SK-N-SH treated with all-trans-retinoic acid at 6 μM for 48 hours (cell line): ENCODE measurements at regions not wholly inside any gene's neighbourhood (a gene's known extent, or its start where the extent isn't known, plus 50 kb on each side); places are given as distances from the start of the nearest gene placed in this dataset.

Source experiments
- ATAC-seq: fragments of 200-7000 bp; cut with Tn5 transposase; 3 replicates; pipeline ENCODE4 v1.9.1; 2020; ENCODE audit warnings: mild to moderate bottlenecking, moderate library complexity
- ARNTL ChIP-seq: fragments of 450-650 bp; formaldehyde crosslinking; IDR thresholded peaks from 2 replicates; pipeline ENCODE4 v1.5.0; 2020; ENCODE audit warnings: low read depth, mild to moderate bottlenecking, moderate library complexity, borderline replicate concordance
- BACH2 ChIP-seq: fragments of 250-450 bp; sonication (Bioruptor Pico); IDR thresholded peaks from 2 replicates; pipeline ENCODE4 v1.9.0; 2021; ENCODE audit warnings: mild to moderate bottlenecking, borderline replicate concordance
- CSDC2 ChIP-seq: fragments of 250-450 bp; sonication (Bioruptor Pico); IDR thresholded peaks from 2 replicates; pipeline ENCODE4 v1.5.0; 2020; ENCODE audit warnings: mild to moderate bottlenecking, moderate library complexity
- ESRRG ChIP-seq: fragments of 250-450 bp; sonication (Bioruptor Pico); IDR thresholded peaks from 2 replicates; pipeline ENCODE4 v1.6.1; 2021; ENCODE audit warnings: mild to moderate bottlenecking
- GLIS3 ChIP-seq: fragments of 250-450 bp; sonication (Bioruptor Pico); IDR thresholded peaks from 2 replicates; pipeline ENCODE4 v1.5.0; 2020; ENCODE audit warnings: mild to moderate bottlenecking, moderate library complexity
- ISL1 ChIP-seq: fragments of 250-450 bp; sonication (Bioruptor Pico); IDR thresholded peaks from 2 replicates; pipeline ENCODE4 v2.1.2; 2022; ENCODE audit warnings: mild to moderate bottlenecking, moderate library complexity
- OSR1 ChIP-seq: fragments of 250-450 bp; sonication (Bioruptor Pico); IDR thresholded peaks from 2 replicates; pipeline ENCODE4 v1.8.0; 2022; ENCODE audit warnings: moderate library complexity, mild to moderate bottlenecking, inconsistent platforms
- RARB ChIP-seq: fragments of 250-450 bp; sonication (Bioruptor Pico); IDR thresholded peaks from 2 replicates; pipeline ENCODE4 v1.8.0; 2021; ENCODE audit warnings: mild to moderate bottlenecking, moderate library complexity
- SNAI2 ChIP-seq: fragments of 250-450 bp; sonication (Bioruptor Pico); IDR thresholded peaks from 2 replicates; pipeline ENCODE4 v1.5.0; 2020; ENCODE audit warnings: mild to moderate bottlenecking, moderate library complexity
- TCF4 ChIP-seq: fragments of 250-450 bp; sonication (Bioruptor Pico); IDR thresholded peaks from 2 replicates; pipeline ENCODE4 v1.8.0; 2021; ENCODE audit warnings: mild to moderate bottlenecking, moderate library complexity, borderline replicate concordance
- TOX ChIP-seq: fragments of 250-450 bp; sonication (Bioruptor Pico); IDR thresholded peaks from 2 replicates; pipeline ENCODE4 v1.8.0; 2021; ENCODE audit warnings: mild to moderate bottlenecking, moderate library complexity, borderline replicate concordance
- ZC3H10 ChIP-seq: fragments of 250-450 bp; sonication (Bioruptor Pico); IDR thresholded peaks from 2 replicates; pipeline ENCODE4 v1.5.1; 2021; ENCODE audit warnings: mild to moderate bottlenecking, moderate library complexity
- ZFP3 ChIP-seq: fragments of 250-450 bp; sonication (Bioruptor Pico); IDR thresholded peaks from 2 replicates; pipeline ENCODE4 v1.5.0; 2020; ENCODE audit warnings: mild to moderate bottlenecking, moderate library complexity
- ZFP30 ChIP-seq: fragments of 450-650 bp; formaldehyde crosslinking; IDR thresholded peaks from 2 replicates; pipeline ENCODE4 v1.5.0; 2022; ENCODE audit warnings: mild to moderate bottlenecking, moderate library complexity
- ZNF565 ChIP-seq: fragments of 450-650 bp; formaldehyde crosslinking; conservative IDR thresholded peaks from 2 replicates; pipeline ENCODE4 v1.5.0; 2020; ENCODE audit warnings: low read depth, mild to moderate bottlenecking, moderate library complexity
- ZNF70 ChIP-seq: fragments of 450-650 bp; formaldehyde crosslinking; IDR thresholded peaks from 2 replicates; pipeline ENCODE4 v1.5.0; 2020; ENCODE audit warnings: mild to moderate bottlenecking, moderate library complexity
- TF ChIP-seq, protein P1 (sequence below): fragments of 250-450 bp; sonication (Bioruptor Pico); IDR thresholded peaks from 2 replicates; pipeline ENCODE4 v1.5.0; 2020; ENCODE audit warnings: mild to moderate bottlenecking, moderate library complexity
- TF ChIP-seq, protein P2 (sequence below): fragments of 250-450 bp; sonication (Bioruptor Pico); IDR thresholded peaks from 2 replicates; pipeline ENCODE4 v1.8.0; 2020; ENCODE audit warnings: mild to moderate bottlenecking, moderate library complexity, borderline replicate concordance
- TF ChIP-seq, protein P3 (sequence below): fragments of 250-450 bp; sonication (Bioruptor Pico); IDR thresholded peaks from 2 replicates; pipeline ENCODE4 v1.5.1; 2020; ENCODE audit warnings: low read depth, mild to moderate bottlenecking, moderate library complexity
- TF ChIP-seq, protein P4 (sequence below): fragments of 250-450 bp; sonication (Bioruptor Pico); IDR thresholded peaks from 2 replicates; pipeline ENCODE4 v1.5.1; 2021; ENCODE audit warnings: mild to moderate bottlenecking, moderate library complexity

GRCh38 chr2:215770668-215771067, 242.7 kb downstream of the MREG start:
- TF ChIP-seq ZFP30 (CRISPR knock-in tag) (no peak), CSDC2 (CRISPR knock-in tag) (no peak), TCF4 (CRISPR knock-in tag) (no peak), GLIS3 (CRISPR knock-in tag) (no peak), ARNTL (CRISPR knock-in tag) (no peak), ESRRG (CRISPR knock-in tag) (no peak), ZFP3 (CRISPR knock-in tag) (no peak), TOX (no peak), ZNF70 (CRISPR knock-in tag) (no peak), ZNF565 (CRISPR knock-in tag) (no peak)
- TF ChIP-seq, protein P1, sequence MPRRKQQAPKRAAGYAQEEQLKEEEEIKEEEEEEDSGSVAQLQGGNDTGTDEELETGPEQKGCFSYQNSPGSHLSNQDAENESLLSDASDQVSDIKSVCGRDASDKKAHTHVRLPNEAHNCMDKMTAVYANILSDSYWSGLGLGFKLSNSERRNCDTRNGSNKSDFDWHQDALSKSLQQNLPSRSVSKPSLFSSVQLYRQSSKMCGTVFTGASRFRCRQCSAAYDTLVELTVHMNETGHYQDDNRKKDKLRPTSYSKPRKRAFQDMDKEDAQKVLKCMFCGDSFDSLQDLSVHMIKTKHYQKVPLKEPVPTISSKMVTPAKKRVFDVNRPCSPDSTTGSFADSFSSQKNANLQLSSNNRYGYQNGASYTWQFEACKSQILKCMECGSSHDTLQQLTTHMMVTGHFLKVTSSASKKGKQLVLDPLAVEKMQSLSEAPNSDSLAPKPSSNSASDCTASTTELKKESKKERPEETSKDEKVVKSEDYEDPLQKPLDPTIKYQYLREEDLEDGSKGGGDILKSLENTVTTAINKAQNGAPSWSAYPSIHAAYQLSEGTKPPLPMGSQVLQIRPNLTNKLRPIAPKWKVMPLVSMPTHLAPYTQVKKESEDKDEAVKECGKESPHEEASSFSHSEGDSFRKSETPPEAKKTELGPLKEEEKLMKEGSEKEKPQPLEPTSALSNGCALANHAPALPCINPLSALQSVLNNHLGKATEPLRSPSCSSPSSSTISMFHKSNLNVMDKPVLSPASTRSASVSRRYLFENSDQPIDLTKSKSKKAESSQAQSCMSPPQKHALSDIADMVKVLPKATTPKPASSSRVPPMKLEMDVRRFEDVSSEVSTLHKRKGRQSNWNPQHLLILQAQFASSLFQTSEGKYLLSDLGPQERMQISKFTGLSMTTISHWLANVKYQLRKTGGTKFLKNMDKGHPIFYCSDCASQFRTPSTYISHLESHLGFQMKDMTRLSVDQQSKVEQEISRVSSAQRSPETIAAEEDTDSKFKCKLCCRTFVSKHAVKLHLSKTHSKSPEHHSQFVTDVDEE (CRISPR knock-in tag) = no peak
- no peak for ATAC-seq

GRCh38 chr2:215769246-215769645, 244.1 kb downstream of the MREG start:
- TF ChIP-seq ZNF565 (CRISPR knock-in tag) = no peak
- no peak for TF ChIP-seq ESRRG (CRISPR knock-in tag)

DNA sequence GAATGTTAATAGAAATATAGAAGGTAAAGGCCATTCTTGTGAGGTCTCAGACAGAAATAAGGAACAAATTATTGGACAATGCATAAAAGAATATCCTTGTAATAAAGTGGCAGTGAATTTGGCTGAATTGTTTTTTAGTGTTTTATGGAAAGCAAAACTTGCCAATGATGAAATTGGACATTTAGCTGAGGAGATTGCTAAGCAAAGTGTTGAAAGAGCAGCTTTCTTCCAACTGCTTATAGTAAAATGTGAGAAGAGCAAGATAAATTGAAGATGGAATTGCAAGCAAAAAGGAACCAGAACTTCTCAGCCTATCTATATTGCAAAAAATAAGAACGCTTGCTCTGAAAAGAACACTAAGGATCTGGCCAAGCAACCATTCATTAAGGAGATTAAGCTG, 245.7 kb downstream of the MREG start:
- TF ChIP-seq GLIS3 (CRISPR knock-in tag) (no peak), ESRRG (CRISPR knock-in tag) (no peak), CSDC2 (CRISPR knock-in tag) (no peak), OSR1 (CRISPR knock-in tag) (no peak), TCF4 (CRISPR knock-in tag) (no peak), ZNF70 (CRISPR knock-in tag) (no peak), TOX (no peak), ZFP3 (CRISPR knock-in tag) (no peak), ZFP30 (CRISPR knock-in tag) (no peak), ISL1 (CRISPR knock-in tag) (no peak), BACH2 (no peak), ARNTL (CRISPR knock-in tag) (no peak), ZC3H10 (CRISPR knock-in tag) (no peak), SNAI2 (CRISPR knock-in tag) (no peak), RARB (CRISPR knock-in tag) (no peak)
- TF ChIP-seq, protein P2, sequence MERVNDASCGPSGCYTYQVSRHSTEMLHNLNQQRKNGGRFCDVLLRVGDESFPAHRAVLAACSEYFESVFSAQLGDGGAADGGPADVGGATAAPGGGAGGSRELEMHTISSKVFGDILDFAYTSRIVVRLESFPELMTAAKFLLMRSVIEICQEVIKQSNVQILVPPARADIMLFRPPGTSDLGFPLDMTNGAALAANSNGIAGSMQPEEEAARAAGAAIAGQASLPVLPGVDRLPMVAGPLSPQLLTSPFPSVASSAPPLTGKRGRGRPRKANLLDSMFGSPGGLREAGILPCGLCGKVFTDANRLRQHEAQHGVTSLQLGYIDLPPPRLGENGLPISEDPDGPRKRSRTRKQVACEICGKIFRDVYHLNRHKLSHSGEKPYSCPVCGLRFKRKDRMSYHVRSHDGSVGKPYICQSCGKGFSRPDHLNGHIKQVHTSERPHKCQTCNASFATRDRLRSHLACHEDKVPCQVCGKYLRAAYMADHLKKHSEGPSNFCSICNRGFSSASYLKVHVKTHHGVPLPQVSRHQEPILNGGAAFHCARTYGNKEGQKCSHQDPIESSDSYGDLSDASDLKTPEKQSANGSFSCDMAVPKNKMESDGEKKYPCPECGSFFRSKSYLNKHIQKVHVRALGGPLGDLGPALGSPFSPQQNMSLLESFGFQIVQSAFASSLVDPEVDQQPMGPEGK (CRISPR knock-in tag) = no peak
- TF ChIP-seq, protein P3, sequence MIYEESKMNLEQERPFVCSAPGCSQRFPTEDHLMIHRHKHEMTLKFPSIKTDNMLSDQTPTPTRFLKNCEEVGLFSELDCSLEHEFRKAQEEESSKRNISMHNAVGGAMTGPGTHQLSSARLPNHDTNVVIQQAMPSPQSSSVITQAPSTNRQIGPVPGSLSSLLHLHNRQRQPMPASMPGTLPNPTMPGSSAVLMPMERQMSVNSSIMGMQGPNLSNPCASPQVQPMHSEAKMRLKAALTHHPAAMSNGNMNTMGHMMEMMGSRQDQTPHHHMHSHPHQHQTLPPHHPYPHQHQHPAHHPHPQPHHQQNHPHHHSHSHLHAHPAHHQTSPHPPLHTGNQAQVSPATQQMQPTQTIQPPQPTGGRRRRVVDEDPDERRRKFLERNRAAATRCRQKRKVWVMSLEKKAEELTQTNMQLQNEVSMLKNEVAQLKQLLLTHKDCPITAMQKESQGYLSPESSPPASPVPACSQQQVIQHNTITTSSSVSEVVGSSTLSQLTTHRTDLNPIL = no peak
- TF ChIP-seq, protein P1 (CRISPR knock-in tag) = no peak
- TF ChIP-seq, protein P4, sequence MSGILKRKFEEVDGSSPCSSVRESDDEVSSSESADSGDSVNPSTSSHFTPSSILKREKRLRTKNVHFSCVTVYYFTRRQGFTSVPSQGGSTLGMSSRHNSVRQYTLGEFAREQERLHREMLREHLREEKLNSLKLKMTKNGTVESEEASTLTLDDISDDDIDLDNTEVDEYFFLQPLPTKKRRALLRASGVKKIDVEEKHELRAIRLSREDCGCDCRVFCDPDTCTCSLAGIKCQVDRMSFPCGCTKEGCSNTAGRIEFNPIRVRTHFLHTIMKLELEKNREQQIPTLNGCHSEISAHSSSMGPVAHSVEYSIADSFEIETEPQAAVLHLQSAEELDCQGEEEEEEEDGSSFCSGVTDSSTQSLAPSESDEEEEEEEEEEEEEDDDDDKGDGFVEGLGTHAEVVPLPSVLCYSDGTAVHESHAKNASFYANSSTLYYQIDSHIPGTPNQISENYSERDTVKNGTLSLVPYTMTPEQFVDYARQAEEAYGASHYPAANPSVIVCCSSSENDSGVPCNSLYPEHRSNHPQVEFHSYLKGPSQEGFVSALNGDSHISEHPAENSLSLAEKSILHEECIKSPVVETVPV (CRISPR knock-in tag) = no peak
- no peak for ATAC-seq

More at GRCh38 chr2:215769246-215769645, 244.1 kb downstream of the MREG start:
- ATAC-seq = no peak
